Endothelial cell of umbilical vein (primary cell): ENCODE measurements at regions not wholly inside any gene's neighbourhood (a gene's known extent, or its start where the extent isn't known, plus 50 kb on each side); places are given as distances from the start of the nearest gene placed in this dataset.

Experiments
- EZH2 ChIP-seq: IDR thresholded peaks from 2 replicates; pipeline ENCODE4 v1.6.1; 2012; ENCODE audit warnings: borderline replicate concordance, low read depth, mild to moderate bottlenecking, moderate library complexity, low read length, inconsistent platforms; ENCODE audit not compliant: severe bottlenecking
- FOS ChIP-seq: IDR thresholded peaks from 2 replicates; pipeline ENCODE4 v1.6.1; 2011; ENCODE audit warnings: mild to moderate bottlenecking, low read length, moderate library complexity, borderline replicate concordance; ENCODE audit not compliant: insufficient read depth
- GATA2 ChIP-seq: IDR thresholded peaks from 2 replicates; pipeline ENCODE4 v1.7.0; 2011; ENCODE audit warnings: low read depth, mild to moderate bottlenecking, moderate library complexity, mixed read lengths, low read length; ENCODE audit not compliant: insufficient read length, insufficient read depth
- JUN ChIP-seq: IDR thresholded peaks from 2 replicates; pipeline ENCODE4 v1.6.1; 2011; ENCODE audit warnings: borderline replicate concordance, low read depth; ENCODE audit not compliant: insufficient read length, insufficient read depth
- POLR2A ChIP-seq: IDR thresholded peaks from 2 replicates; pipeline ENCODE4 v1.6.1; 2012; ENCODE audit warnings: low read depth, mild to moderate bottlenecking, control low read depth, low read length
- POLR2AphosphoS5 ChIP-seq: IDR thresholded peaks from 2 replicates; pipeline ENCODE4 v1.6.1; 2012; ENCODE audit warnings: low read depth, mild to moderate bottlenecking, control low read depth, low read length, moderate library complexity; ENCODE audit not compliant: insufficient read depth
- TF ChIP-seq, protein P1 (sequence below): IDR thresholded peaks from 2 replicates; pipeline ENCODE4 v1.6.1; 2011; ENCODE audit not compliant: insufficient read depth, insufficient read length
- TF ChIP-seq, protein P2 (sequence below), 2 donors: IDR thresholded peaks; 1 replicate in 1 of 2; 2 replicates in 1 of 2; pipeline ENCODE4 v1.5.1; 2011; ENCODE audit warnings: low read length in 2 of 2, mild to moderate bottlenecking in 2 of 2, moderate library complexity in 2 of 2, control low read depth in 1 of 2, inconsistent platforms in 1 of 2, low read depth in 1 of 2; ENCODE audit not compliant: insufficient read depth in 1 of 2; ENCODE audit errors: extremely low read depth in 1 of 2

DNA sequence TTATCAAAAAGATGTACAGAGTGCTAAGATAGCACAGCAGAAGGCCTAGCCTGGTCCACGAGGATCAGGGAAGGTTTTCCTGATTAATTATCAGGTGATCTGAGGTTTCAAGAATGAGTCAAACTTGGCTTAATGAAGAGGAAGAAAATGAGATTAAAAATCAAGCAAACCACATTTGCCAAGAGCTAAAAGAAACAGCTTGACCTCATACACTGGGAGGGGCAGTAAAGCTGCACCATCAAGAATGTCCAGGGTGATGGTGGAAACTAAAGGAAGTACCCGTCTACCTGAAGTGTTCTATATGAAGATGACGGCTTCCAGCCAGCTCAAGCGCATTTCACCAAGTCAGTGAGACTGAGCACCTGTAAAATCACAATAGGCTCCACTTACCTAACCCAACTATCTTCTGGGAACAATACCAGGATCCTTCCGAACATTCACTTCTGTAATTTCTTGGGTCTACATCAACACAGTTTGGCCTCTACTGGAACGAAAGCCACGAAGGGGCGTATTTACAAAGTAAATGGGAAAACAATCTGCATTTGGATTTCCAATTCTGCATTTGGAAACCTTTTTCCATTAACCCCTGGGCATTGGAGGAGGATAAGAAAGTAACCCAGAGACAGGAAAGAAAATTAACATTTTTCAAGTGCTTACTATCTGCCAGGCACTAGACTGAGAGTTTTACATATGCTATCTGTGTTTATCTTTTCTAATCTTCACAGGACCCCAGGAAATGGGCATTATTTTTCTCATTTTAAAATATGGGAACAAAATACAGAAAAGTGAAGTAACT lies 114.0 kb upstream of the DCLK2 start:
- TF ChIP-seq POLR2AphosphoS5 (no peak), POLR2A (no peak), FOS (no peak), JUN (no peak), EZH2 (no peak), GATA2 (no peak)
- TF ChIP-seq, protein P1, sequence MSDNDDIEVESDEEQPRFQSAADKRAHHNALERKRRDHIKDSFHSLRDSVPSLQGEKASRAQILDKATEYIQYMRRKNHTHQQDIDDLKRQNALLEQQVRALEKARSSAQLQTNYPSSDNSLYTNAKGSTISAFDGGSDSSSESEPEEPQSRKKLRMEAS: no peak
- TF ChIP-seq, protein P2, sequence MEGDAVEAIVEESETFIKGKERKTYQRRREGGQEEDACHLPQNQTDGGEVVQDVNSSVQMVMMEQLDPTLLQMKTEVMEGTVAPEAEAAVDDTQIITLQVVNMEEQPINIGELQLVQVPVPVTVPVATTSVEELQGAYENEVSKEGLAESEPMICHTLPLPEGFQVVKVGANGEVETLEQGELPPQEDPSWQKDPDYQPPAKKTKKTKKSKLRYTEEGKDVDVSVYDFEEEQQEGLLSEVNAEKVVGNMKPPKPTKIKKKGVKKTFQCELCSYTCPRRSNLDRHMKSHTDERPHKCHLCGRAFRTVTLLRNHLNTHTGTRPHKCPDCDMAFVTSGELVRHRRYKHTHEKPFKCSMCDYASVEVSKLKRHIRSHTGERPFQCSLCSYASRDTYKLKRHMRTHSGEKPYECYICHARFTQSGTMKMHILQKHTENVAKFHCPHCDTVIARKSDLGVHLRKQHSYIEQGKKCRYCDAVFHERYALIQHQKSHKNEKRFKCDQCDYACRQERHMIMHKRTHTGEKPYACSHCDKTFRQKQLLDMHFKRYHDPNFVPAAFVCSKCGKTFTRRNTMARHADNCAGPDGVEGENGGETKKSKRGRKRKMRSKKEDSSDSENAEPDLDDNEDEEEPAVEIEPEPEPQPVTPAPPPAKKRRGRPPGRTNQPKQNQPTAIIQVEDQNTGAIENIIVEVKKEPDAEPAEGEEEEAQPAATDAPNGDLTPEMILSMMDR (IDR thresholded peaks at IDR 0.05; ENCODE audit: extremely low read depth in 1 of 2, insufficient read depth in 1 of 2, low read depth in 1 of 2, low read length in 2 of 2): no peak
